ENCODE measurements at regions not wholly inside any gene's neighbourhood (a gene's known extent, or its start where the extent isn't known, plus 50 kb on each side); places are given as distances from the start of the nearest gene placed in this dataset.

- Histone ChIP-seq H3K14ac (ENCODE audit: low read length) (no peak overlapping the region), H3K36me3 (ENCODE audit: control insufficient read depth in 1 of 2, insufficient read depth in 2 of 2, low read length in 2 of 2) (no peaks in the 10 kb centered on the region), H3K79me1 (ENCODE audit: low read length) (no peaks in the 10 kb centered on the region), H2AFZ (ENCODE audit: insufficient read depth, low read length, poor library complexity) (no peak overlapping the region), H3K23ac (ENCODE audit: low read length) (no peak overlapping the region), H4K8ac (ENCODE audit: low read depth, low read length) (no peak overlapping the region), H3K27ac (ENCODE audit: low read depth, low read length) (no peak overlapping the region), H4K12ac (ENCODE audit: low read depth, low read length) (no peak overlapping the region), H3K18ac (ENCODE audit: low read length) (no peak overlapping the region), H3K4me3 (ENCODE audit: low read depth, low read length) (no peak overlapping the region), H2AK5ac (ENCODE audit: low read length) (no peak overlapping the region), H3K27me3 (ENCODE audit: insufficient read depth, low read length) (no peaks in the 10 kb centered on the region), H2BK120ac (ENCODE audit: insufficient read depth, low read length, poor library complexity) (no peak overlapping the region), H2BK5ac (ENCODE audit: low read depth, low read length, poor library complexity) (no peak overlapping the region), H2BK12ac (ENCODE audit: low read length) (no peak overlapping the region), H3K4ac (ENCODE audit: low read depth, low read length) (no peak overlapping the region), H3K9me3 (ENCODE audit: insufficient read depth, low read depth, low read length) (peaks cover 2% of the 10 kb centered on the region), H4K91ac (ENCODE audit: low read depth, low read length) (no peak overlapping the region), H3K4me1 (ENCODE audit: control insufficient read depth in 1 of 2, insufficient read depth in 2 of 2, low read length in 2 of 2) (no peaks in the 10 kb centered on the region), H3K4me2 (ENCODE audit: low read length) (no peak overlapping the region), H3K9ac (ENCODE audit: low read length) (no peak overlapping the region), H3K79me2 (ENCODE audit: control insufficient read depth, insufficient read depth, low read length, poor library complexity) (no peaks in the 10 kb centered on the region)
- no CpG with 5 or more reads among the region's 2 CpGs for WGBS (ENCODE audit: extremely low coverage, insufficient coverage, insufficient read length)
- DNase-seq: no peak
These were observed 90.2 kb upstream of the NCK2 start for GRCh38 chr2:105654474-105655004.

- Histone ChIP-seq H3K79me2 (ENCODE audit: control insufficient read depth, insufficient read depth, low read length, poor library complexity) (no peaks in the 10 kb centered on the region), H3K4me1 (ENCODE audit: control insufficient read depth in 1 of 2, insufficient read depth in 2 of 2, low read length in 2 of 2) (no peaks in the 10 kb centered on the region), H4K12ac (ENCODE audit: low read depth, low read length) (no peak overlapping the region), H4K8ac (ENCODE audit: low read depth, low read length) (no peak overlapping the region), H2BK5ac (ENCODE audit: low read depth, low read length, poor library complexity) (no peak overlapping the region), H3K18ac (ENCODE audit: low read length) (no peak overlapping the region), H3K23ac (ENCODE audit: low read length) (no peak overlapping the region), H3K14ac (ENCODE audit: low read length) (no peak overlapping the region), H2BK12ac (ENCODE audit: low read length) (no peak overlapping the region), H3K27me3 (ENCODE audit: insufficient read depth, low read length) (no peaks in the 10 kb centered on the region), H3K4me2 (ENCODE audit: low read length) (no peak overlapping the region), H3K9me3 (ENCODE audit: insufficient read depth, low read depth, low read length) (peaks cover 2% of the 10 kb centered on the region), H3K79me1 (ENCODE audit: low read length) (no peaks in the 10 kb centered on the region), H3K36me3 (ENCODE audit: control insufficient read depth in 1 of 2, insufficient read depth in 2 of 2, low read length in 2 of 2) (no peaks in the 10 kb centered on the region), H2BK120ac (ENCODE audit: insufficient read depth, low read length, poor library complexity) (no peak overlapping the region), H2AFZ (ENCODE audit: insufficient read depth, low read length, poor library complexity) (no peak overlapping the region), H2AK5ac (ENCODE audit: low read length) (no peak overlapping the region), H3K9ac (ENCODE audit: low read length) (no peak overlapping the region), H3K4me3 (ENCODE audit: low read depth, low read length) (no peak overlapping the region), H3K27ac (ENCODE audit: low read depth, low read length) (no peak overlapping the region), H3K4ac (ENCODE audit: low read depth, low read length) (no peak overlapping the region), H4K91ac (ENCODE audit: low read depth, low read length) (no peak overlapping the region)
- DNase-seq: no peak
These were observed 91.4 kb upstream of the NCK2 start for GRCh38 chr2:105653302-105653701.

- Histone ChIP-seq H2BK12ac (ENCODE audit: low read length) (no peak overlapping the region), H4K8ac (ENCODE audit: low read depth, low read length) (no peak overlapping the region), H3K9me3 (ENCODE audit: insufficient read depth, low read depth, low read length) (peaks cover 2% of the 10 kb centered on the region), H4K91ac (ENCODE audit: low read depth, low read length) (no peak overlapping the region), H3K36me3 (ENCODE audit: control insufficient read depth in 1 of 2, insufficient read depth in 2 of 2, low read length in 2 of 2) (no peaks in the 10 kb centered on the region), H4K12ac (ENCODE audit: low read depth, low read length) (no peak overlapping the region), H3K79me2 (ENCODE audit: control insufficient read depth, insufficient read depth, low read length, poor library complexity) (no peaks in the 10 kb centered on the region), H3K14ac (ENCODE audit: low read length) (no peak overlapping the region), H3K23ac (ENCODE audit: low read length) (no peak overlapping the region), H3K9ac (ENCODE audit: low read length) (no peak overlapping the region), H3K4me2 (ENCODE audit: low read length) (no peak overlapping the region), H2AK5ac (ENCODE audit: low read length) (no peak overlapping the region), H2BK5ac (ENCODE audit: low read depth, low read length, poor library complexity) (no peak overlapping the region), H2AFZ (ENCODE audit: insufficient read depth, low read length, poor library complexity) (no peak overlapping the region), H3K18ac (ENCODE audit: low read length) (no peak overlapping the region), H3K4me1 (ENCODE audit: control insufficient read depth in 1 of 2, insufficient read depth in 2 of 2, low read length in 2 of 2) (no peaks in the 10 kb centered on the region), H3K27ac (ENCODE audit: low read depth, low read length) (no peak overlapping the region), H3K79me1 (ENCODE audit: low read length) (no peaks in the 10 kb centered on the region), H3K4ac (ENCODE audit: low read depth, low read length) (no peak overlapping the region), H2BK120ac (ENCODE audit: insufficient read depth, low read length, poor library complexity) (no peak overlapping the region), H3K27me3 (ENCODE audit: insufficient read depth, low read length) (no peaks in the 10 kb centered on the region), H3K4me3 (ENCODE audit: low read depth, low read length) (no peak overlapping the region)
- no CpG with 5 or more reads among the region's 13 CpGs for WGBS (ENCODE audit: extremely low coverage, insufficient coverage, insufficient read length)
- no peak for DNase-seq
These were observed 92.5 kb upstream of the NCK2 start for GRCh38 chr2:105652014-105652796.

- no peak overlapping the region for H3K14ac ChIP-seq (ENCODE audit: low read length)
- no peak overlapping the region for H3K23ac ChIP-seq (ENCODE audit: low read length)
- H3K9ac ChIP-seq (ENCODE audit: low read length): no peak overlapping the region
- H3K9me3 ChIP-seq (ENCODE audit: insufficient read depth, low read depth, low read length): peaks cover 2% of the 10 kb centered on the region
- no peak overlapping the region for H3K4ac ChIP-seq (ENCODE audit: low read depth, low read length)
- peaks cover 4 to 5% of the 10 kb centered on the region in 2 experiments for H3K4me1 ChIP-seq (ENCODE audit: control insufficient read depth in 1 of 2, insufficient read depth in 2 of 2, low read length in 2 of 2)
- no peaks in the 10 kb centered on the region for H3K79me2 ChIP-seq (ENCODE audit: control insufficient read depth, insufficient read depth, low read length, poor library complexity)
- H3K4me2 ChIP-seq (ENCODE audit: low read length): no peak overlapping the region
- no peak overlapping the region for H2BK120ac ChIP-seq (ENCODE audit: insufficient read depth, low read length, poor library complexity)
- no peak overlapping the region for H2BK12ac ChIP-seq (ENCODE audit: low read length)
- no peak for DNase-seq
- H3K18ac ChIP-seq (ENCODE audit: low read length): no peak overlapping the region
- H3K36me3 ChIP-seq (ENCODE audit: control insufficient read depth in 1 of 2, insufficient read depth in 2 of 2, low read length in 2 of 2): no peaks in the 10 kb centered on the region
- H3K79me1 ChIP-seq (ENCODE audit: low read length): peaks cover 1% of the 10 kb centered on the region
- H4K12ac ChIP-seq (ENCODE audit: low read depth, low read length): no peak overlapping the region
- H4K91ac ChIP-seq (ENCODE audit: low read depth, low read length): no peak overlapping the region
- no peak overlapping the region for H2AK5ac ChIP-seq (ENCODE audit: low read length)
- H3K4me3 ChIP-seq (ENCODE audit: low read depth, low read length): no peak overlapping the region
- no peak overlapping the region for H3K27ac ChIP-seq (ENCODE audit: low read depth, low read length)
- WGBS (ENCODE audit: extremely low coverage, insufficient coverage, insufficient read length): no CpG with 5 or more reads among the region's 2 CpGs
- H2AFZ ChIP-seq (ENCODE audit: insufficient read depth, low read length, poor library complexity): no peak overlapping the region
- no peaks in the 10 kb centered on the region for H3K27me3 ChIP-seq (ENCODE audit: insufficient read depth, low read length)
- H2BK5ac ChIP-seq (ENCODE audit: low read depth, low read length, poor library complexity): no peak overlapping the region
- no peak overlapping the region for H4K8ac ChIP-seq (ENCODE audit: low read depth, low read length)
These were observed 95.2 kb upstream of the NCK2 start for GRCh38 chr2:105649534-105649933.

All from trophoblast cell (in vitro differentiated cells and primary cell).